GM21515 (cell line): ENCODE measurements at regions not wholly inside any gene's neighbourhood (a gene's known extent, or its start where the extent isn't known, plus 50 kb on each side); places are given as distances from the start of the nearest gene placed in this dataset.
A peak's percentile ranks its signal among the peaks of the same experiment; 100 is the strongest.

ENCODE experiments used
- ATAC-seq: cut with Tn5 transposase; IDR thresholded peaks from one replicate; pipeline ENCODE4 v1.9.1; 2021; ENCODE audit not compliant: unreplicated experiment

- ATAC-seq = no peak
Observed at GRCh38 chrX:39613997-39614679, 483.6 kb downstream of the BCOR start.

- no peak for ATAC-seq
Observed at GRCh38 chrX:39614680-39614998, 483.1 kb downstream of the BCOR start.

DNA sequence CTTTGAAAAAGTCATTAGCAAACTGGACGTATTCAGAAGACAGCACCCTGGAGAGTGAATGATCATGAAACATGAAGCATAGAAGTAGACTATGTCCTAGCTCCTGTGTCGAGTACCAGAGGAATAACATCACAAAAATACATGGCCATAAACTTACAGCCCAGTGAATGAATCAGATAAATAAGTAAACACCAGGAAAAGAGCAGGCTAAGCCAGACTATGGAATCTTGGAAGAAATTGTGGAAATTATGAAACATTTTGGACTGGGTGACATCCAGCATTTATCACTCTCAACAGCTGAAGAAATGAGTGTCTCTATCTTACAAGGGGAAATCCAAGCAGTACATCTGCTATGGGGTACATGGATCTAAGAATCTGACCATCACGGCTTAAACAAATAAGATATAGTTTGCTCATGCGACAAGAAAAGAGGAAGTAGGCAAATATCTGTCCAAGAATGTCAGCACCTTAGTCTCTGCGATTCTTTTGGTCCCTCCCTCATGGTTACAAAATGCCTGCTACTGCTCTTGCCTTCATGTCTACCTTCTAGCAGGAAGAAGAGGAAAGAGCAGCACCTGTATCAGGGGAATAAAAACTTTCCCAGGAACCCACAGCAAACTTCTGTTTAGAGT is 481.5 kb downstream of the BCOR start:
- peak; percentile 46 for ATAC-seq

DNA sequence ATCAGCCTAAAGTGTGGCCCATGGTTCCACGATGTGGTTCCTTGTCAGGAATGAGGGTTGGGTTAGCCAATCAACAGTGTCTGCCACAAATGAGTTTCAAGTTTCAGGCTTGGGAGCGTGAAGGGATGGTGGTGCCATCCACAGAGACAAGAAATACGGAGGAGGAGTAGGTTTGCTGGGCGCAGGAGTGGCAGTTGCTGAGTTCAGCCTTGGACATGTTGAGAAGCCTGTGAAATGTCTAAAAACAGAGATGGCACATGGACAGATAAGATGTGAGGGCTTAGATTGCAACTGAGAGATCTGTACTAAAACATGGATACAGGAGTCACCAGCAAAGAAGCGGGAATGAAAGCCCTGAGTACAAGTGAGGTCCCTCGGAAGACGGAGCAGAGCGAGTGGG is 481.0 kb downstream of the BCOR start:
- ATAC-seq = no peak

DNA sequence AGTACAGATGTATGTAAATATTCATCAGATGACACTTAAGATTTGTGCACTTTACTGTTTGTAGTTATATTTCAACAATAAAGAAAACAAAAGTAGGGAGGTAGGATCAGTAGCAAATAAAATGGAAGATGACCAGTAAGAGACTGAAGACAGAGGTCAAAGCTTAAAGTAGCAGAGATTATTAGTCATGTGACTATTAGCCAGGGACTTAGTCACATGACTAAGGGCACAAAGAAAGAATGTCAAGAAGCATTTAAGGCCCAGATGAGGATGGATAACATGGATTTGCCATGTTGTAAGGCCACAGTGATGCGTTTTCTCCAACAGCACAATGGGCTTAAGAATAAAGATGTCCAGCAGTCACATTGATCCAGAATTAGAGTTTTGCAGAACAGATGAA is 479.6 kb downstream of the BCOR start:
- ATAC-seq = no peak

DNA sequence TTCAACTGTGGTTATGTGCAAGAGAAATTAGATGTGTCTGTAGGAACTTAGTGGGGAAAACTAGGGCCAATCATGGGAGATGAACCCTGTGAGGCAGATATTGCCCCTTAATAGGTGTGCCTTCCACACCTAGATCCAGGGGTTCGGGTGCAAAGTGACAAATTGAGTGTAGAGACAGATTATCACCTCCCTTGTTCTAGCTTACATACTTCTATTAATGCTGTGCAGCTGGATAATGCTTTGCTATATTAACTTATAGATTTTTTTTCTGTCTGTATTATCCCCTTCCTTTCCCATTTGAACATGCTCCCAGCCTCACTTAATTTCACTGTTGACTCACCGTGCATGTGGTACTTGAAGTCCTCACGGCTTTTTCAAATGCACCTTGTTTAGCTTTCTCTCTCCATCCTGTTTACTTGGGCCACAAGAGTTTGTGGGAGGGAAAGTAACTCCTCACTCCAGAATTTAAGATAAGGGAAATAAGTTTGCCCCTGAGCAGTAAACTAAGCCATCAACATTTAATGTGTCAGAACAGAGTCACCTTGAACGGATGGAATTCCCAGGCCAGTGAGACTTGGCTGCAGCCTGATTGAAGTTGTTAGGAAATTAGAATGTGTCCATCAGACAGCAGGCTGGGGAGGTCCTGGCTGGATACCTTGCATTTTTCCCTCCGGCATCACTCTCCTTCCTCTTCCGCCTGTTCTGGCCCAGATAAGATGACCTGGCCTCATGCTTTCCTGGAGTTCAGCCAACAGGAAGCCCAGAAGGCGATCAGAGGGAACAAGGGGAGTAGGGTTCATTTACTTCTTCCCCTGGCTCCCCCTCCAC is 478.4 kb downstream of the BCOR start:
- no peak for ATAC-seq

GRCh38 chrX:39624166-39624565 is 473.6 kb downstream of the BCOR start:
- ATAC-seq = no peak

- ATAC-seq = no peak
Observed at GRCh38 chrX:39625810-39626209, 471.9 kb downstream of the BCOR start.

DNA sequence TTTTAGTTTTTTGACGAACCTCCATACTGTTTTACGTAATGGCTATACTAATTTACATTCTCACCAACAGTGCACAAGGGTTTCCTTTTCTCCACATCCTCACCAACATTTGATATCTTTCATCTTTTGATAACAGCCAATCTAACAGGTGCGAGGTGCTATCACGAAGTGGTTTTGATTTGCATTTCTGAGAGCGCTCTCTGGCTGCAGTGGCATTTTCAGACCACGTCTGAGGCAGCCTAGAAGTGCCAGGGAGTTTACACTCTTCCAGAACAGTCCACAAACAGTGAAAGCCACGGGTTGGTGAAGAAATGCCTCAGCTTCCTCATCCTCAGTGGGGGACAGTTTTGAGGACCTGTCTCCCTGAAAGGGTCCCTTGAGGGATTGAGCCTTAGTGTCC is 471.0 kb downstream of the BCOR start:
- no peak for ATAC-seq

- ATAC-seq = no peak
Observed at GRCh38 chrX:39627257-39627656, 470.5 kb downstream of the BCOR start.

- no peak for ATAC-seq
Observed at GRCh38 chrX:39629001-39629400, 468.8 kb downstream of the BCOR start.

DNA sequence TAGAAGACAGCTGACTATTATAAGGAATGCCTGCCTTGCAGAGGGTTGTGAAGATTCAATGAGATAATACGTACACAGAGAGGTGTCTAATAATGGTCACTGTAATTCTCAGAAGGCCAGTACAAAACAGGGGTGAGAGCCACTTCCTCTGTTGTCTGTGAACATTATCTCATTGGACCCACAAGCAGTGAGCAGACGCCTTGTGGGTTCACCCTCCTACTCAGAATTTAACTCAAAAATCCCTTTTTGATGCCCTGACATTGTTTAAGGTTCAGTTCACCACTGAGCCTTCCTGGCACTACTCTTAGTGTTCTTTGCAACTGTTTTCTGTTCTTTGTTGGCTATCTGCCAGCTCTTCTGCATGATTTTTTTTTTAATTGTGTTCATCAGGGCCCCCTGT is 467.4 kb downstream of the BCOR start:
- no peak for ATAC-seq

DNA sequence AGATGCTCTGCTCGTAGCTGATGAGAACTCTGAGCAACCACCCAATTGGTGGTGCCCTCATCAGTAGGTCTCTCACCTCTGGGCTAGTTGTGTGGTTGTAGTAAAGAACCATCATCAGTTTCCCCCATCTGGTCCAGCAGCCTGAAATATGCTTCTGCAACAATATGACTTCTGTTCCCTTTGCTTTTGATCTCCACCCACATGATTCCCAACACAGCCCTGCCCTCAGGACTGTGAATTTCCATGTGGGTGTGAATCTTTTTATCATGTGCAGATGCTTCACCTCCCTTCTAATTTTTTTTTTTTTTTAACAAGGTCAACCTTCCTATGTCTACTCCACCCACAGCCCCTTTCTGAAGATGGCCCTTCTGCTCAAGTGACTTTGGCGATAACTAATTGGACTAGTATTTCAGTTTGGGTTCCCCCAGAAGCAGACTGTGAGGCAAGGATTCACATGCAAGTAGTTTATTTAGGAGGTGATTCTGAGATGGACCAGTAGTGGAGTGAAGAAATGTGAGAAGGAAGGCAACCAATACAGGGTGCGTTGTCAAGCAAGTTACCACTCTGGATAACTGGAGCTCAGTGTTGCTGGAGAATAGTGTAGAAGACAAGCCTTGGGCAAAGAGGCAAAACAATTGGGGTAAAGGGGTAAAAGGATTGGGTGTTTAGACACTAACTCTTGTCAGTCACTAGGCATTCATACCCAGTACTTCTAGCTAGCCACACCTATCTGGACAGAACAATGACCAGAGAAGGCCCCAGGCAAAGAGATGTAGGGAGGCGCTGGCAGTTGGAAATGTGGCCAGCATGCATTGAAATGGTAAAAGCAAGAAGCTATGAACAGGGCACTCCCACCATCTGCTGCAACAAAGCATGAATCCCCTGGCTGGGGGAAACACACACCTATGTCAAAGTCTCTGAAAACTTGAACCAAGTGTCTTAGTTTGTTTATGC is 466.2 kb downstream of the BCOR start:
- ATAC-seq = no peak

- no peak for ATAC-seq
Observed at GRCh38 chrX:39633293-39633692, 464.5 kb downstream of the BCOR start.

DNA sequence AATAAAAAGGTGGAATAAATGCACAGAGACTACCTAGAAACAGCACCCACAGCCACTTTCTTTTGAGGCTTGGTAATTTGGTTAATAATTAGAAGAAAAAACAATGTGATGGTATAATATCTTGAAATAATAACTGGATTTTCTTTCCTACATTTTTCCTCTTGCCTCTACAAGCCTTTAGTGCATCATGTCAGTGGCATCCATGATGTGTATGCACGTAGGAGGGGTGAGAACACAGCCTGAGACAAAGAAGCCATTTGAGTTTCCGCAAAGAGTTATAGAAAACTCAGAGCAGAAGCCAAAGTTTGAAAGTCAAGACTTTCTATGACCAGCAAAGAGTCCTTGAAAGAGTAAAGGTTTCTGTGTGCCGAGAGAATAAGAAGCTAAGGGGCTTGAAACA is 461.3 kb downstream of the BCOR start:
- no peak for ATAC-seq

DNA sequence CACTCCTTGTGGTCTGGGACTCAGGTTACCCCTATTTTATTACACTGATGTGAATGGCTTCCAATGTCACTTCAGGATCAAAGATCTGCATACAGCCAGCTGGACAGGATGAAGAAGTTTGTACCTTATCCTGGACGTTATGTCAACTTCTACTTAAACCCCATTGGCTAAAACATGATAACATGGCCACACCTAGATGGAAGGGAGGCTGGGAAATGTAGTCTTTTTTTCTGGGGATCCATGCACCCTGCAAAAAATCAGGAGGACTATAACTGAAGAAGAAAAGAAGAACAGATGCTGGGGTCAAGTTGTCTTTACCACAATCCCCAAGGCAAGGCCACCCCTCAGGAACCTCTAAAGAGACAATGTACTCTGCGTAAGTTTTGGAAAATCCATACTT is 459.2 kb downstream of the BCOR start:
- ATAC-seq = no peak

GRCh38 chrX:39639871-39640270 is 457.9 kb downstream of the BCOR start:
- ATAC-seq = no peak

DNA sequence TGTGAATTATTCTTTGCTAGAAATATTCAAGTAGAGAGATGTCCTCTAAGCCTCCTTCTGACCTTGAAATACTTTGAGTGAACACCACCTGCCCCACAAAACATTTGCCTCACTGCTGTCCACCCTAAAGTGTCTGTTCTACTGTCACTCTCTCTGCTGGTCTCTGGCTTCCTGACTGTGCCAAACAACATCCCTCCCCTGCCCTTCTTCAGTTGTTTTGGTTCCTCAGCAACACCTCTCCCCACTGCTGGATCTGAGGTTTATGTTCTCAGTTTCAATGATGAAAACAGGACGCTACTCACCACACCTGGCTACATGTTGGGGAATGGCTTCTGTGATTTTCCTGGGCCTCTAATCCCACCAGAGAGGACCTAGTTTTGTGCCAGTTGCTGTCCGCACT is 456.9 kb downstream of the BCOR start:
- no peak for ATAC-seq

GRCh38 chrX:39642071-39642470 is 455.7 kb downstream of the BCOR start:
- ATAC-seq = no peak

GRCh38 chrX:39643550-39643949 is 454.2 kb downstream of the BCOR start:
- no peak for ATAC-seq
